Panc1 (cell line): ENCODE measurements at regions not wholly inside any gene's neighbourhood (a gene's known extent, or its start where the extent isn't known, plus 50 kb on each side); places are given as distances from the start of the nearest gene placed in this dataset.

Source experiments
- ATAC-seq: fragments of 200-7000 bp; cut with Tn5 transposase; 2 replicates; pipeline ENCODE4 v1.9.1; 2020; ENCODE audit warnings: mild to moderate bottlenecking, moderate library complexity
- BruUV-seq: library from RNA; stranded (reverse); fragments of 400-500 nt; replicated peaks from 2 replicates; lab custom pipeline; 2021; lab: Mats Ljungman, UMichigan
- CTCF ChIA-PET: fragments of 300-600 bp; sonication (Branson Sonifier 250); formaldehyde crosslinking; loops from one replicate; lab custom pipeline; 2022; ENCODE audit warnings: antibody characterized with exemption; lab: Charles Lee
- POLR2A ChIA-PET: fragments of 300-600 bp; sonication (Branson Sonifier 250); formaldehyde crosslinking; loops from one replicate; lab custom pipeline; 2022; ENCODE audit warnings: antibody characterized with exemption; lab: Charles Lee
- DNase-seq: peaks from one replicate; pipeline ENCODE4 v3.0.0-alpha.2; 2010; ENCODE audit warnings: low read depth, low spot score
- H3K27ac ChIP-seq: 2 replicates; pipeline ENCODE4 v1.5.1; 2011; ENCODE audit warnings: mild to moderate bottlenecking, low read length, inconsistent platforms
- H3K27me3 ChIP-seq: fragments of 200-500 bp; sonication (Bioruptor generic); 2 replicates; pipeline ENCODE4 v1.6.0; 2014; ENCODE audit warnings: low read length, inconsistent platforms; ENCODE audit not compliant: control insufficient read depth, insufficient read depth
- H3K36me3 ChIP-seq: fragments of 200-500 bp; sonication (Bioruptor generic); 2 replicates; pipeline ENCODE4 v1.5.1; 2014; ENCODE audit warnings: inconsistent platforms, mild to moderate bottlenecking, low read length, moderate library complexity; ENCODE audit not compliant: control insufficient read depth, insufficient read depth
- H3K4me1 ChIP-seq: 2 replicates; pipeline ENCODE4 v1.5.1; 2011; ENCODE audit warnings: inconsistent platforms, mild to moderate bottlenecking, low read length, moderate library complexity; ENCODE audit not compliant: control insufficient read depth, insufficient read depth
- H3K4me3 ChIP-seq, 2 experiments: 2 replicates each; pipeline ENCODE4 v1.5.1; 2011 to 2012; ENCODE audit warnings: low read depth in 2 of 2, low read length in 2 of 2, mild to moderate bottlenecking in 2 of 2, inconsistent platforms in 1 of 2, moderate library complexity in 1 of 2
- H3K9me3 ChIP-seq: fragments of 200-500 bp; sonication (Bioruptor generic); 2 replicates; pipeline ENCODE4 v1.5.1; 2014; ENCODE audit warnings: low read depth, mild to moderate bottlenecking, inconsistent platforms, low read length, moderate library complexity; ENCODE audit not compliant: control insufficient read depth, insufficient read depth
- POLR2AphosphoS5 ChIP-seq: IDR thresholded peaks from 2 replicates; pipeline ENCODE4 v1.6.1; 2012; ENCODE audit warnings: mild to moderate bottlenecking, low read depth, low read length, moderate library complexity
- SIN3A ChIP-seq: IDR thresholded peaks from 2 replicates; pipeline ENCODE4 v1.6.1; 2012; ENCODE audit warnings: low read depth, mild to moderate bottlenecking, low read length, moderate library complexity, borderline replicate concordance; ENCODE audit not compliant: insufficient read depth
- TCF7L2 ChIP-seq: IDR thresholded peaks from 2 replicates; pipeline ENCODE4 v1.6.1; 2011; ENCODE audit warnings: mild to moderate bottlenecking, low read depth, low read length, inconsistent platforms
- in situ Hi-C: cut with HindIII; loops from 2 replicates; pipeline ENCODE4 v1.10.0; 2016; ENCODE audit warnings: low sequenced_read_pairs, low pct_unique_long_range_greater_than_20kb
- intact Hi-C: fragments of 100-400 bp; cut with micrococcal nuclease; formaldehyde crosslinking; loops from one replicate; pipeline ENCODE4 v1.10.0; 2022; ENCODE audit not compliant: unreplicated experiment
- TF ChIP-seq, protein P1 (sequence below), 2 experiments: IDR thresholded peaks; 2 replicates each; pipeline ENCODE4 v1.6.1; 2011 to 2012; ENCODE audit warnings: low read depth in 2 of 2, control low read depth in 1 of 2, low read length in 1 of 2, mild to moderate bottlenecking in 1 of 2, moderate library complexity in 1 of 2; ENCODE audit not compliant: insufficient read depth in 1 of 2
- TF ChIP-seq, protein P2 (sequence below): fragments of 450-650 bp; IDR thresholded peaks from 2 replicates; pipeline ENCODE4 v1.5.1; 2017; ENCODE audit warnings: mild to moderate bottlenecking

DNA sequence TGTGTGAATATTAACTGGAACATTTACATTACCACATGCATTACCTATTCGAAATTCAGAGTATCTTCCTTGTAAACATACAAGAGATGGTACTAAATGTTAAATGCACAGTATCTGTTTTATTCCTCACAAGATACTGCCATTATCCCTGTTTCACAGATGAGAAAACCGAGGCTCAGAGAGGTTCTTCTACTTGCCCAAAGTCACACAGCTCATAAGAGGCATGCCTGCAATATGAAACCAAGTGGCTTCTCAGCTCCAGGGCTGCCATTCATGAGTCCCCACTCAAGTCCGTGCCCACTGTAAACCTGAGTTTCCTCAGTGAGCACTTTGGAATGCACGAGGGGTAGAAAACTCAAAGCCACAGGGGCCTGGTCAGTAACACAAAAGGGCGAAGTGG lies 55.0 kb upstream of the FABP6 start:
- DNase-seq (no peak), ATAC-seq (no peak)
- TF ChIP-seq POLR2AphosphoS5 (no peak), TCF7L2 (no peak), SIN3A (no peak)
- TF ChIP-seq, protein P1, sequence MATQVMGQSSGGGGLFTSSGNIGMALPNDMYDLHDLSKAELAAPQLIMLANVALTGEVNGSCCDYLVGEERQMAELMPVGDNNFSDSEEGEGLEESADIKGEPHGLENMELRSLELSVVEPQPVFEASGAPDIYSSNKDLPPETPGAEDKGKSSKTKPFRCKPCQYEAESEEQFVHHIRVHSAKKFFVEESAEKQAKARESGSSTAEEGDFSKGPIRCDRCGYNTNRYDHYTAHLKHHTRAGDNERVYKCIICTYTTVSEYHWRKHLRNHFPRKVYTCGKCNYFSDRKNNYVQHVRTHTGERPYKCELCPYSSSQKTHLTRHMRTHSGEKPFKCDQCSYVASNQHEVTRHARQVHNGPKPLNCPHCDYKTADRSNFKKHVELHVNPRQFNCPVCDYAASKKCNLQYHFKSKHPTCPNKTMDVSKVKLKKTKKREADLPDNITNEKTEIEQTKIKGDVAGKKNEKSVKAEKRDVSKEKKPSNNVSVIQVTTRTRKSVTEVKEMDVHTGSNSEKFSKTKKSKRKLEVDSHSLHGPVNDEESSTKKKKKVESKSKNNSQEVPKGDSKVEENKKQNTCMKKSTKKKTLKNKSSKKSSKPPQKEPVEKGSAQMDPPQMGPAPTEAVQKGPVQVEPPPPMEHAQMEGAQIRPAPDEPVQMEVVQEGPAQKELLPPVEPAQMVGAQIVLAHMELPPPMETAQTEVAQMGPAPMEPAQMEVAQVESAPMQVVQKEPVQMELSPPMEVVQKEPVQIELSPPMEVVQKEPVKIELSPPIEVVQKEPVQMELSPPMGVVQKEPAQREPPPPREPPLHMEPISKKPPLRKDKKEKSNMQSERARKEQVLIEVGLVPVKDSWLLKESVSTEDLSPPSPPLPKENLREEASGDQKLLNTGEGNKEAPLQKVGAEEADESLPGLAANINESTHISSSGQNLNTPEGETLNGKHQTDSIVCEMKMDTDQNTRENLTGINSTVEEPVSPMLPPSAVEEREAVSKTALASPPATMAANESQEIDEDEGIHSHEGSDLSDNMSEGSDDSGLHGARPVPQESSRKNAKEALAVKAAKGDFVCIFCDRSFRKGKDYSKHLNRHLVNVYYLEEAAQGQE (IDR thresholded peaks at IDR 0.05; ENCODE audit: insufficient read depth in 1 of 2, low read depth in 2 of 2, low read length in 1 of 2): no peak
- TF ChIP-seq, protein P2, sequence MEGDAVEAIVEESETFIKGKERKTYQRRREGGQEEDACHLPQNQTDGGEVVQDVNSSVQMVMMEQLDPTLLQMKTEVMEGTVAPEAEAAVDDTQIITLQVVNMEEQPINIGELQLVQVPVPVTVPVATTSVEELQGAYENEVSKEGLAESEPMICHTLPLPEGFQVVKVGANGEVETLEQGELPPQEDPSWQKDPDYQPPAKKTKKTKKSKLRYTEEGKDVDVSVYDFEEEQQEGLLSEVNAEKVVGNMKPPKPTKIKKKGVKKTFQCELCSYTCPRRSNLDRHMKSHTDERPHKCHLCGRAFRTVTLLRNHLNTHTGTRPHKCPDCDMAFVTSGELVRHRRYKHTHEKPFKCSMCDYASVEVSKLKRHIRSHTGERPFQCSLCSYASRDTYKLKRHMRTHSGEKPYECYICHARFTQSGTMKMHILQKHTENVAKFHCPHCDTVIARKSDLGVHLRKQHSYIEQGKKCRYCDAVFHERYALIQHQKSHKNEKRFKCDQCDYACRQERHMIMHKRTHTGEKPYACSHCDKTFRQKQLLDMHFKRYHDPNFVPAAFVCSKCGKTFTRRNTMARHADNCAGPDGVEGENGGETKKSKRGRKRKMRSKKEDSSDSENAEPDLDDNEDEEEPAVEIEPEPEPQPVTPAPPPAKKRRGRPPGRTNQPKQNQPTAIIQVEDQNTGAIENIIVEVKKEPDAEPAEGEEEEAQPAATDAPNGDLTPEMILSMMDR: no peak
- Histone ChIP-seq H3K4me1 (no peaks in the 10 kb centered on the region), H3K9me3 (no peaks in the 10 kb centered on the region), H3K36me3 (no peaks in the 10 kb centered on the region), H3K27ac (no peak overlapping the region), H3K4me3 (no peak overlapping the region), H3K27me3 (no peaks in the 10 kb centered on the region)
- ChIA-PET CTCF (interaction anchor here (0.6 kb wide), 1 partner anchor 203 kb away, joined by 5 read pairs; no protein-coding TSS in a partner anchor), POLR2A (no interaction called here)
- intact Hi-C loops: no loop called here
- BruUV-seq: no TSS peak
- in situ Hi-C loops: no loop called here

DNA sequence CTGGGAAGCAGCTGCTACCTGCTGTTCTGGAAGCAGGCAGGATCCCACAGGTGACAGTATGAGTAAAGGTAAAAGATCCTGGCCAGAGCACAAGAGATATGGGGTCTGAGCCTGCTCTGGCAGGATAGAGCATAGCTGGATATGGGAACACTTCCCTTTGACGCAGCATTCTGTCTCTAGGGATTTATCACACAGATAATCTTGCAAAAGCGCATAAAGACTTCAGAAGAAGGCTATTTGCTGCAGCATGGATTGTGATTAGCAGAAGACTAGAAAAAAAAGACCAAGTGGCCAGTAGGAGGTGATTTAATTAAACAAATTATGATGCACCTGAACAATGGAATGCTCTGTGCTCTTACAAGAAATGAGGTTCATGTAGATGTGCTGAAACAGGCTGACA lies 52.4 kb upstream of the PWWP2A start:
- no peaks in the 10 kb centered on the region for H3K9me3 ChIP-seq
- 0 out of 2 replicates have a peak, but pooled peaks cover 6% of the 10 kb centered on the region for H3K4me1 ChIP-seq
- BruUV-seq: no TSS peak
- H3K27me3 ChIP-seq: no peaks in the 10 kb centered on the region
- H3K4me3 ChIP-seq: no peak overlapping the region
- ATAC-seq (no peak), DNase-seq (no peak)
- H3K27ac ChIP-seq: no peak overlapping the region
- TF ChIP-seq, protein P1 (IDR thresholded peaks at IDR 0.05; ENCODE audit: insufficient read depth in 1 of 2, low read depth in 2 of 2, low read length in 1 of 2): no peak
- TF ChIP-seq SIN3A: no peak
- TF ChIP-seq, protein P2: no peak
- no peak for TF ChIP-seq POLR2AphosphoS5
- TF ChIP-seq TCF7L2: no peak
- CTCF ChIA-PET: no interaction called here
- in situ Hi-C loops: no loop called here
- H3K36me3 ChIP-seq: no peaks in the 10 kb centered on the region
- intact Hi-C loops: no loop called here
- POLR2A ChIA-PET: no interaction called here
